A673 (cell line): ENCODE measurements at regions not wholly inside any gene's neighbourhood (a gene's known extent, or its start where the extent isn't known, plus 50 kb on each side); places are given as distances from the start of the nearest gene placed in this dataset.

Source experiments
- BruUV-seq: library from RNA; stranded (reverse); fragments of 400-500 nt; replicated peaks from 2 replicates; lab custom pipeline; 2021; lab: Mats Ljungman, UMichigan
- CTCF ChIA-PET: fragments of 300-600 bp; sonication (Branson Sonifier 250); formaldehyde crosslinking; loops from one replicate; lab custom pipeline; 2022; ENCODE audit warnings: antibody characterized with exemption; lab: Charles Lee
- POLR2A ChIA-PET: fragments of 300-600 bp; sonication (Branson Sonifier 250); formaldehyde crosslinking; loops from one replicate; lab custom pipeline; 2022; ENCODE audit warnings: antibody characterized with exemption; ENCODE audit not compliant: low non-redundant PET; lab: Charles Lee
- DNase-seq: peaks from one replicate; pipeline ENCODE4 v3.0.0-alpha.2; 2015; ENCODE audit warnings: low spot score
- H3K27ac ChIP-seq: fragments of 200-600 bp; sonication (generic); 2 replicates; pipeline ENCODE4 v1.5.1; 2016; ENCODE audit warnings: mixed run types, low read depth, mild to moderate bottlenecking, mixed read lengths, antibody characterized with exemption, low read length; ENCODE audit not compliant: poor library complexity, severe bottlenecking
- H3K27me3 ChIP-seq: fragments of 200-600 bp; sonication (generic); replicated peaks from 2 replicates; pipeline ENCODE4 v1.6.1; 2017; ENCODE audit warnings: mixed run types, low read depth, mild to moderate bottlenecking, mixed read lengths, antibody characterized with exemption, low read length; ENCODE audit not compliant: insufficient read depth, poor library complexity
- H3K36me3 ChIP-seq: fragments of 200-600 bp; sonication (generic); 2 replicates; pipeline ENCODE4 v1.6.1; 2016; ENCODE audit warnings: mixed run types, mild to moderate bottlenecking, mixed read lengths, antibody characterized with exemption, low read length; ENCODE audit not compliant: insufficient read depth, poor library complexity, severe bottlenecking
- H3K4me1 ChIP-seq: fragments of 200-600 bp; sonication (generic); 2 replicates; pipeline ENCODE4 v1.6.1; 2017; ENCODE audit warnings: mixed run types, mild to moderate bottlenecking, mixed read lengths, antibody characterized with exemption, low read length; ENCODE audit not compliant: insufficient read depth, poor library complexity, severe bottlenecking
- H3K4me3 ChIP-seq: fragments of 200-600 bp; sonication (generic); 2 replicates; pipeline ENCODE4 v1.5.1; 2016; ENCODE audit warnings: low read depth, mixed run types, mild to moderate bottlenecking, mixed read lengths, low read length; ENCODE audit not compliant: poor library complexity, severe bottlenecking
- H3K9me3 ChIP-seq: fragments of 200-600 bp; sonication (generic); 2 replicates; pipeline ENCODE4 v1.6.1; 2016; ENCODE audit warnings: mixed run types, low read depth, mild to moderate bottlenecking, mixed read lengths, antibody characterized with exemption, low read length; ENCODE audit not compliant: poor library complexity, severe bottlenecking
- EZH2 ChIP-seq: fragments of 200-600 bp; sonication (generic); IDR thresholded peaks from 2 replicates; pipeline ENCODE4 v1.6.1; 2017; ENCODE audit warnings: borderline replicate concordance, low read depth, mild to moderate bottlenecking, mixed read lengths, antibody characterized with exemption, low read length; ENCODE audit not compliant: poor library complexity, severe bottlenecking
- intact Hi-C: fragments of 100-400 bp; cut with micrococcal nuclease; formaldehyde crosslinking; loops from one replicate; pipeline ENCODE4 v1.10.0; 2022; ENCODE audit not compliant: unreplicated experiment
- TF ChIP-seq, protein P1 (sequence below): fragments of 300-800, 200-600 bp; sonication (generic); conservative IDR thresholded peaks from 2 replicates; pipeline ENCODE4 v1.5.1; 2017; ENCODE audit warnings: low read depth, mild to moderate bottlenecking, antibody characterized with exemption, low read length, moderate library complexity, mixed read lengths

DNA sequence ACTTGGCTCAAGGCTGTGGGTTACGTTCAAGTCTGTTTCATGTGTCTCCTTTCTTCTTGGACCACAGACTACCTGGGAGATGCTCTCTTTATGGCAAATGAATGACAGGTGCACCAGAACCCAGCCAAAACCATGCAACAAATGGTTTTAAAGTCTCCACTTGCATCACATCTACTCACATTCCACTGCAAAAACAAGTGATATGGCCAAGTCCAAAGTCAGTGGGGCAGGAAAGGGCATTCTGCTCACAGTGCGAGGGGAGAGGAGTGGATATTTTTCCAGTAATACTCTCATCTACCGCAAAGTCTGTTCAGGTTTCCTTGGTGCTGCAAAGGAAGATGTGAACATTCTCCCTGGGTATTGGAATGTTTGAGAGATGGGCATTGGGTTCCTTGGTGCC, 120.5 kb downstream of the UCHL1 start:
- H3K27ac ChIP-seq, result no peak overlapping the region
- no peaks in the 10 kb centered on the region for H3K9me3 ChIP-seq
- DNase-seq, result no peak
- H3K27me3 ChIP-seq, result no peaks in the 10 kb centered on the region
- no peaks in the 10 kb centered on the region for H3K4me1 ChIP-seq
- CTCF ChIA-PET, result no interaction called here
- H3K4me3 ChIP-seq, result no peak overlapping the region
- no peaks in the 10 kb centered on the region for H3K36me3 ChIP-seq
- intact Hi-C loops, result no loop called here
- BruUV-seq, result no TSS peak
- POLR2A ChIA-PET, result no interaction called here
- TF ChIP-seq, protein P1, sequence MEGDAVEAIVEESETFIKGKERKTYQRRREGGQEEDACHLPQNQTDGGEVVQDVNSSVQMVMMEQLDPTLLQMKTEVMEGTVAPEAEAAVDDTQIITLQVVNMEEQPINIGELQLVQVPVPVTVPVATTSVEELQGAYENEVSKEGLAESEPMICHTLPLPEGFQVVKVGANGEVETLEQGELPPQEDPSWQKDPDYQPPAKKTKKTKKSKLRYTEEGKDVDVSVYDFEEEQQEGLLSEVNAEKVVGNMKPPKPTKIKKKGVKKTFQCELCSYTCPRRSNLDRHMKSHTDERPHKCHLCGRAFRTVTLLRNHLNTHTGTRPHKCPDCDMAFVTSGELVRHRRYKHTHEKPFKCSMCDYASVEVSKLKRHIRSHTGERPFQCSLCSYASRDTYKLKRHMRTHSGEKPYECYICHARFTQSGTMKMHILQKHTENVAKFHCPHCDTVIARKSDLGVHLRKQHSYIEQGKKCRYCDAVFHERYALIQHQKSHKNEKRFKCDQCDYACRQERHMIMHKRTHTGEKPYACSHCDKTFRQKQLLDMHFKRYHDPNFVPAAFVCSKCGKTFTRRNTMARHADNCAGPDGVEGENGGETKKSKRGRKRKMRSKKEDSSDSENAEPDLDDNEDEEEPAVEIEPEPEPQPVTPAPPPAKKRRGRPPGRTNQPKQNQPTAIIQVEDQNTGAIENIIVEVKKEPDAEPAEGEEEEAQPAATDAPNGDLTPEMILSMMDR, result no peak
- no peak for TF ChIP-seq EZH2

- Histone ChIP-seq H3K4me3 (no peak overlapping the region), H3K27me3 (no peaks in the 10 kb centered on the region), H3K27ac (no peak overlapping the region), H3K9me3 (no peaks in the 10 kb centered on the region), H3K36me3 (no peaks in the 10 kb centered on the region), H3K4me1 (no peaks in the 10 kb centered on the region)
- no peak for DNase-seq
- intact Hi-C loops, result no loop called here
- BruUV-seq, result no TSS peak
- TF ChIP-seq EZH2, result no peak
- TF ChIP-seq, protein P1, result no peak
- CTCF ChIA-PET, result no interaction called here
- POLR2A ChIA-PET, result no interaction called here
Observed at GRCh38 chr4:41379230-41379629, 122.5 kb downstream of the UCHL1 start.

- H3K4me3 ChIP-seq, result no peak overlapping the region
- CTCF ChIA-PET, result no interaction called here
- DNase-seq, result no peak
Observed at GRCh38 chr4:41380511-41381157, 123.9 kb downstream of the UCHL1 start.

More at GRCh38 chr4:41380511-41381157, 123.9 kb downstream of the UCHL1 start:
- POLR2A ChIA-PET, result no interaction called here
- Histone ChIP-seq H3K36me3 (no peaks in the 10 kb centered on the region), H3K27me3 (no peaks in the 10 kb centered on the region), H3K27ac (no peak overlapping the region), H3K9me3 (no peaks in the 10 kb centered on the region), H3K4me1 (no peaks in the 10 kb centered on the region)
- no TSS peak for BruUV-seq
- no peak for TF ChIP-seq EZH2
- TF ChIP-seq, protein P1, result no peak
- intact Hi-C loops, result no loop called here
